HG03565 (cell line): ENCODE measurements at regions not wholly inside any gene's neighbourhood (a gene's known extent, or its start where the extent isn't known, plus 50 kb on each side); places are given as distances from the start of the nearest gene placed in this dataset.
"Not testable (repeated sequence)": the region's sequence is repeated elsewhere in the genome, so short reads cannot be mapped to it uniquely, and the experiment has no call there.

Experiments used
- ATAC-seq: cut with Tn5 transposase; IDR thresholded peaks from one replicate; pipeline ENCODE4 v1.9.1; 2021; ENCODE audit warnings: mild to moderate bottlenecking, moderate library complexity; ENCODE audit not compliant: unreplicated experiment

DNA sequence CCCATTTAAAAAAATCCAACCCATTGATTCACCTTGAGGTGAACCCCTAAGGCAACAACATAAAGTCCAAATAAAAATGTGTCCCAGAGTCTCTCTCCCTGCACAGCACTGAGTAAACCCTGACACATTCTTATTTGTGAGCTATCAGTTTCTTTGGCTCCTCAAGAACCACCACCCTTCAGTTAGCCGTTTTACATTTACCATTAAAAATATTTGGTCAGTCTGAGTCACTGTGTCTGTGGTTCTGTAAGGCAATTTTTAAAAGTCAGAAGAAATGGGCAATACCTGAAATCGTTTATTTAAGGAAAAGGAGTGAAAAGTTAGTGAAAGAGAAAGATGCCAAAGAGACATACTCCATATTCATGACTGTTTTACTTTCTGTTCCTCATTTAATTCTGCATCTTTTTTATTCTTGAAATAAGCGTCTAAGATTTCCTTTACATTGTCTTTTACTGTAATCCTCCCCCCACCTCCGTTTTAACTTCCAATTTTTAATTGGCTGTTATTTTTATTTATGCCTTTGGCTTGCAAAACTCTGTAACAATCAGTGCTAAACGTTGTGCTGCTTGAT lies 91.7 kb upstream of the IVNS1ABP start:
- ATAC-seq, result no peak

DNA sequence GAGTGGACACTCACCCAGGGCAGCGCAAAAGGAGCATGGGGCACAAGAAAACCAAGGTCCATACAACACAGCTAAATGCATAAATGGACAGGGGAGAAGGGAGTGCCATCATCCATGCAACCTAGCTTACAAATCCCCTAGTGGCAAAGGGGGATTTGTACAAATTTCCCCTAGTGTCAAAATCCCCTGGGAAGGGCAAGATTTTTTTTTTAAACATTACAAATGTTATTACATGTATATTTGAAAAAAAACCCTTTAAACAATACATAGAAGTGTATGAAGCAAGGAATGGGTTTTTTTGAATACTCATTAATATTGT lies 89.6 kb upstream of the IVNS1ABP start:
- ATAC-seq, result no peak

- ATAC-seq, result no peak
Observed at GRCh38 chr1:185406006-185406690, 89.1 kb upstream of the IVNS1ABP start.

GRCh38 chr1:185404907-185405568 lies 88.0 kb upstream of the IVNS1ABP start:
- ATAC-seq, result no peak

DNA sequence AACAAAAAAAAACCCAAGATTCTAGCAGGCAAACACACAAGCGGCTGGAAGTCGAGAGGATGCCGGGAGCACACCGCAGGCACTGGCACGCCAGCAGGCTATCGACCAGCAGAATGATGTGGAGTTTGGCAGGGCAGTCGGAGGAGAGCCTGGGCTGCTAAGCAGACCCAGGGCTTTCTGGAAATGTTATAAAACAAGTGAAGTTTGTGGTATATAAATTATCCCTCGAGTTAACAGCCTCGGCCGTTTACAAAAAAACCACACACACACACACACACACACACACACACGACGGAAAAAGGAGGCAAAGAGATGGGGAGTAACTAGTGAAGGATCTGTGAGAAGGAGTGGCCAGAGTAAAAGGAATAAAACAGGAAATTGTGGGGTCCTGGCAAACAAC lies 87.2 kb upstream of the IVNS1ABP start:
- no peak for ATAC-seq

DNA sequence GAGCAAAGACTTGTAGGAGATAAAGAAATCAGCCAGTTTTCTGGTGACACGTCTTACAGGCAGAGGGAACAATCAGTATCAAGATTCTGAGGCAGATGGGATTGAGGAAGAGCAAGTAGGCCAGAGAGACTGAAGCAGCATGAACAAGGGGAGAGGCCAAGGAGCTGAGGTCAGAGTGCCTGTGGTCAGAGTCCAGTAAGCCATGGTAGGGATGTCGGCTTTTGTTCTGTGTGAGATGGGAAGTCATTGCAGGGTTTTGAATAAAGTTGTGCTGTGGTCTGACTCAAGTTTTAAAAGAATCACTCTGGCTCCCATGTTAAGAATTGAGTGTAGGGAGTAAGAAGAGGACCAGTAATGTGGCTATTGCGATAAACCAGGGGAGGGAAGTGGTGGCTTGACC lies 85.9 kb upstream of the IVNS1ABP start:
- no peak for ATAC-seq

GRCh38 chr1:185401019-185401418 lies 84.0 kb upstream of the IVNS1ABP start:
- no peak for ATAC-seq

DNA sequence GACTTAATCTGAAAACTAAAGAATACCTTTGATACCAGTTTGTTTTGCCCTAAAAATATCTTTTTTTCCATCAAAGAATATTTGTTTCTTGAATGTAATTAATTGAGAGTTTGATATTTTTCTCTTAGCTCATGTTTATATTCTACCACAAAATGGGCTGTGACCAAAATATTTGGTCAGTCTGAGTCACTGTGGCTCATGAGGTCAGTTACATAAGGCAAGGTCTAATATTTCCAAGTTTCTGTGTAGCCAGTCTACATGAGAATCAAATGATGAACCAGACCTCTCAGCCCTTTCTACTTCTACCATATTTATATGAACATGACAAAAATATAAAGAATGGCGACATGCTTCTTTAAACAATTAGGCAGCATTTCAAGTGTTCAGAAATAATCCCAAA lies 83.0 kb upstream of the IVNS1ABP start:
- no peak for ATAC-seq

GRCh38 chr1:185398599-185398998 lies 81.6 kb upstream of the IVNS1ABP start:
- peak; percentile 43 for ATAC-seq

DNA sequence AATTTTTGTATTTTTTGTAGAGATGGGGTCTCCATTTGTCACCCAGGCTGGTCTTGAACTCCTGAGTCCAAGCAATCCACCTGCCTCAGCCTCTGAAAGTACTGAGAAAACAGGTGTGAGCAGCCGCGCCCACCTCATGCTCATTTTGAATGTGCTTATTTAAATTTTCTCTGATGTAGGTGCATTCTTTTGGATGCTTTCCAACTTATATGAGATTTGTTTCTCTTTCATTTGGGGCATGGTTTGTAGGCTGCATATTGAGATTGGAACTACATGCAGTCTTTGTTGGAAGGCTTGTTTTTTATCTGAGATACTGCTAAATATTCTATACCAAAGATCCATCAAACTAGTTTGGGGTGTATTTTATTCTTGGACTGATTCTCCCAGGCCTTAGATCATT lies 81.0 kb upstream of the IVNS1ABP start:
- ATAC-seq, result no peak

DNA sequence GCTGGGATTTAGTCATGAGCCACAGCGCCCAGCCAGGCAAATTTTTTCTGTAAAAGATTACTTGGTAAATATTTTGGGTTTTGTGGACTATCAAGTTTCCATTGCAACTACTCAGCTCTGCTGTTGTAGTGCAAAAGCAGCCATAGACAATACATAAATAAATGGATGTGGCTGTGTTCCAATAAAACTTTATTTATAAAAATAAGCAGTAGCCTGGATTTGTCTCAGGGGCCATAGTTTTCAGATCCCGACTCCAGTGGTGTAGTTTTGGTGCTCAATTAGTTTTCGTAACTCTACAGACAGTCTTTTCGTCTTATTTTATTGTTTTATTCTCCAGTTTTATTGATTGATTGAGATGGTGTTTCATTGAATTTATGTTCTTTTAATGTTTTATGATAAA lies 80.1 kb upstream of the IVNS1ABP start:
- no peak for ATAC-seq

GRCh38 chr1:185396126-185396525 lies 79.1 kb upstream of the IVNS1ABP start:
- no peak for ATAC-seq

- ATAC-seq, result no peak
Observed at GRCh38 chr1:185393815-185394214, 76.8 kb upstream of the IVNS1ABP start.

DNA sequence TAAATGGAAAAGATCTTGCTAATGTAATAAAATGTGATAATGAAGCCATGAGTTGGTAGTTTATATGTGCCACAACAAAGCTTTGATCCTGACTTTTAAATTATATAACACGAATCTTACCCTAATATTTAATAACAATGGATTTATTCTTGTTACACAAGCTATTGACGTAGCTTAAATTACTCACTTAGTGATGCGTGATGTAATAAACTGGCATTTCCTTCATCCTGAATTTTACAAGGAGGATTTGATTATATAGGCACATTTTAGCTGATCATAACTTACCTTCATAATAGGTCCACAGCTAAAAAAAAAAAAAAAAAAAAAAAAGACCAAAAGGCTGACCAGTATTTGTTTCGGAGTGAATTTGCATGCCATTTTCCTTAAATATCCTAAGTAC lies 76.2 kb upstream of the IVNS1ABP start:
- ATAC-seq, result no peak

DNA sequence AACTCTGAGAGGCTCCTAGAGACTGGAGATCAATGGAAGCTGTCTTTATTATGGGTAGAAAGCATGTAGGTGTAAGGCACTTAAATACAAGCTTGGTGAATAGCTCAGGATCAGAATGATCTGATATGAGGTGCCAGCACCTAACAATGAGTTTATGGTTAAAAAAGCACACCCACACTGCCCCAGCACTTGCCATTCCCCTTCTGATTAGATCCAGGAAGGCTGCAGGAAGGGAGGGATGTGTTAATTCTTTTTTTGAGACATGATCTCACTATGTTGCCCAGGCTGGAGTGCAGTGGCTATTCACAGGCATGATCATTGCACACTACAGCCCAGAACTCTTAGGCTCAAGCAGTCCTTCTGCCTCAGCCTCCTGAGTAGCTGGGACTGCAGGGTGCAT lies 71.8 kb upstream of the IVNS1ABP start:
- no peak for ATAC-seq

GRCh38 chr1:185388346-185388745 lies 71.3 kb upstream of the IVNS1ABP start:
- no peak for ATAC-seq

GRCh38 chr1:185385991-185386390 lies 68.9 kb upstream of the IVNS1ABP start:
- no peak for ATAC-seq

- not testable (repeated sequence) for ATAC-seq
Observed at GRCh38 chr1:185383805-185384204, 66.8 kb upstream of the IVNS1ABP start.

GRCh38 chr1:185377831-185378230 lies 60.8 kb upstream of the IVNS1ABP start:
- ATAC-seq, result no peak

DNA sequence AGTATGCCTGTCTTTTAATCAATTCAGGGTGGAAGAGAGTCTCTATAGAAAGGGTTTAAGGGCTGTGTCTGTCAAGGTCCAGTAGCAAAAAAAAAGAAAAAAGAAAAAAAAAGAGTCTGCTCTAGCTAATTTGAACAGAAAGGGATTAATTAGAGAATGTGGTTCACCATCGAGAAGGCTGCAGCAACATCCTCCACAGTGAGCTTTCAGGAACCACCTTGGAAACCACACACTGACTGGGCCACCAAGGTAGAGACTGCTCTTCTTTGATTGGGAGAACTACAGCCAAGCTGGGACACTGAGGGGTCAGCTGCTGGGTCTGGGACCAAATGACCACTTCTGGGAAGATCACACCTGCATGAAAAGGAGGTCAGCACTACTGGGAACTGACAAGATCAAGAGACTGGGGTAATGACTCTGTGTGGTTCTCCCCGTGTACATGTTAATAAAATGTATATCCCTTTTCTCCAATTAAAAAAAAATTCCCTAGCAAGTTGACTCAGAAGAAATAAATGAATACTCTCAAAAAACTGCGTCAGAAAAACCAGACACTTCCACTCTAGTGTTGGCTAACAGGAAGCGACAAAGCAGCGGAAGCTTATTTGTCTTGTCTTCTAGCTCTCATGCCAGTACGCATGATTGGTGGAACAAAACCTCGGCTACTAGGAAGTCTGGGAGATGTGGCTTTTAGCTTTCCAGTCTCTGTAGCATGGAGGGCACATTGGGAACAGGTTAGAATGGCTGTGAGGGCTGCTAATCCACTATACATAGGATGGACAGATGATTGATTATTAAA lies 60.0 kb upstream of the IVNS1ABP start:
- ATAC-seq, result no peak

DNA sequence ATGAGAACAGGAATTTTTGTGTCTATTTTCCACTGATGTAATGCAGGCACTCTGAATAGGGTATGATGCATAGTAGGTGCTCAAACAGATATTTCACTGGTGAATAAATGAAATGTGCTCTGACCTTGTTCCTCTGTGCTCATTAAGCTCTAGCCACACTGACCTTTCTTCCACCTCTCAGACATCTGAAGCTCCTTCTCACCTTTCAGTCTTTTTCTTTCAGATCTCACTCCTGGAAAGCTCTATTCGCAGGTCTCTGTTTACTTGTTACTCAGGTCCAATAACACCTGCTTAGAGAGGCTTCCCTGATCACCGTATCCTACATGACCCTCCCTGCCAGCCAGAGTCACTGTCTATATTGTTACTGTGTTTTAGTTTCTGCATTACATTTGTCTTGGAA lies 59.2 kb upstream of the IVNS1ABP start:
- ATAC-seq, result no peak

GRCh38 chr1:185375583-185375982 lies 58.5 kb upstream of the IVNS1ABP start:
- ATAC-seq, result no peak
